CD4-positive, alpha-beta T cell treated with Interleukin-4 for 1 hour (primary cell): ENCODE measurements at regions not wholly inside any gene's neighbourhood (a gene's known extent, or its start where the extent isn't known, plus 50 kb on each side); places are given as distances from the start of the nearest gene placed in this dataset.
A peak's percentile ranks its signal among the peaks of the same experiment; 100 is the strongest.
"Not testable (repeated sequence)": the region's sequence is repeated elsewhere in the genome, so short reads cannot be mapped to it uniquely, and the experiment has no call there.

Source experiments
- DNase-seq, 2 donors: peaks; one replicate each; pipeline ENCODE4 v3.0.0-alpha.2; 2020 to 2022

GRCh38 chr5:6321078-6321477 lies 57.3 kb downstream of the MED10 start:
- no peak for DNase-seq

GRCh38 chr5:6319116-6319515 lies 59.2 kb downstream of the MED10 start:
- no peak for DNase-seq

- DNase-seq, result no peak
Measured at GRCh38 chr5:6317116-6317798, 61.1 kb downstream of the MED10 start.

- no peak for DNase-seq
Measured at GRCh38 chr5:6315580-6315979, 62.8 kb downstream of the MED10 start.

GRCh38 chr5:6311568-6312501 lies 66.5 kb downstream of the MED10 start:
- no peak for DNase-seq

GRCh38 chr5:6309949-6310348 lies 68.4 kb downstream of the MED10 start:
- DNase-seq, result no peak

GRCh38 chr5:6308683-6309082 lies 69.7 kb downstream of the MED10 start:
- no peak for DNase-seq

GRCh38 chr5:6307304-6307703 lies 71.0 kb downstream of the MED10 start:
- DNase-seq, result no peak

- DNase-seq, result no peak
Measured at GRCh38 chr5:6305853-6306252, 72.5 kb downstream of the MED10 start.

GRCh38 chr5:6302684-6303083 lies 75.7 kb downstream of the MED10 start:
- DNase-seq, result no peak

- DNase-seq, result no peak
Measured at GRCh38 chr5:6302075-6302474, 76.3 kb downstream of the MED10 start.

- DNase-seq, result no peak
Measured at GRCh38 chr5:6296524-6296923, 81.8 kb downstream of the MED10 start.

GRCh38 chr5:6291961-6292360 lies 86.4 kb downstream of the MED10 start:
- peak in 1 of 2 donors; percentile 30 for DNase-seq

- DNase-seq, result no peak
Measured at GRCh38 chr5:6289239-6289638, 89.1 kb downstream of the MED10 start.

- DNase-seq, result no peak
Measured at GRCh38 chr5:6287176-6287575, 91.2 kb downstream of the MED10 start.

GRCh38 chr5:6286404-6286803 lies 91.9 kb downstream of the MED10 start:
- no peak for DNase-seq

- not testable (repeated sequence) for DNase-seq
Measured at GRCh38 chr5:6284491-6284890, 93.9 kb downstream of the MED10 start.

GRCh38 chr5:6282352-6282751 lies 96.0 kb downstream of the MED10 start:
- DNase-seq, result no peak

- DNase-seq, result no peak
Measured at GRCh38 chr5:6281818-6282217, 96.5 kb downstream of the MED10 start.

GRCh38 chr5:6280425-6281100 lies 97.8 kb downstream of the MED10 start:
- no peak for DNase-seq

- no peak for DNase-seq
Measured at GRCh38 chr5:6279607-6280006, 98.7 kb downstream of the MED10 start.

GRCh38 chr5:6274846-6275543 lies 103.4 kb downstream of the MED10 start:
- DNase-seq, result no peak

GRCh38 chr5:6273749-6274148 lies 104.6 kb downstream of the MED10 start:
- no peak for DNase-seq
